ENCODE measurements at regions not wholly inside any gene's neighbourhood (a gene's known extent, or its start where the extent isn't known, plus 50 kb on each side); places are given as distances from the start of the nearest gene placed in this dataset.
A peak's percentile ranks its signal among the peaks of the same experiment; 100 is the strongest.

GRCh38 chr5:103498800-103499551, 63.6 kb downstream of the NUDT12 start:
- no peak for DNase-seq

DNA sequence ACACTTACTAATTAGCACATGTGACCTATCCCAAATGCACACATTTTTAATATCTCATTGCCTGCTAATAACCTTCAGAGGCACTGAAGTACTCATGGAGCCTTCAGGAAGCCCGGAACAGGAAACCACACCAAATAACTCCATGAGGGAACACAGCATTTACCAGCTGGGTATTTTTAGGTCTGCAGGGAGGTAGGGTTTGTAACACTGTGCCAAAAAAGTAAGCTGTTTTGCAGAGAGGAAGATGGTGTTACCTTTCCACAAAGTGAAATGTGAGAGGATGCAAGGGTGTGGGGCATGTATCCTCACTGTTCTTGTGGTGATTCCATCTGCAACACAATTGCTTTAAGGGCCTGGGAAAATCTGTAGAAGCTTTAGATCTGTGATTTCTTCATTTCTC, 64.4 kb downstream of the NUDT12 start:
- no peak for DNase-seq

DNA sequence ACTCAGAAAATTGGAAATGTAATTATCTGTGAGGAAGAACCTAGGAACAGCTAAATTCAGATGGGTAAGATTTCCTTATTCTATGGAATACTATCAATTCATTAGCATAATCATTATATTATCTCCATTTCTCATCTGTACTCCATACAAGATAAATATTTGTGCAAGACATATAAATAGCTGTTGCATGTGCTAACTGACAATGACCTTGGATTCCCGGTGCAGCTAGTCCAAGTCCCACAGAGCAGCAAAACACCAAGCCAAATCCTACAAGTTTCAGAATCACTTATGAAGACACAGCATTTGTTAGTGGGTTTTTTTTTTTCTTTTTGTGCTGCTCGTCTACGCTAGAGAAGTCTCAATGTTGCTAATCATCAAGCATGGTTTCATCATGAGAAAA, 64.8 kb downstream of the NUDT12 start:
- DNase-seq, result no peak

- DNase-seq, result no peak
These were observed 72.4 kb downstream of the NUDT12 start for GRCh38 chr5:103490030-103490739.

GRCh38 chr5:103489307-103489706, 73.3 kb downstream of the NUDT12 start:
- DNase-seq, result no peak

GRCh38 chr5:103487822-103488493, 74.6 kb downstream of the NUDT12 start:
- no peak for DNase-seq

- DNase-seq, result peak; percentile 63
These were observed 75.4 kb downstream of the NUDT12 start for GRCh38 chr5:103487218-103487617.

GRCh38 chr5:103486739-103487138, 75.8 kb downstream of the NUDT12 start:
- DNase-seq, result no peak

DNA sequence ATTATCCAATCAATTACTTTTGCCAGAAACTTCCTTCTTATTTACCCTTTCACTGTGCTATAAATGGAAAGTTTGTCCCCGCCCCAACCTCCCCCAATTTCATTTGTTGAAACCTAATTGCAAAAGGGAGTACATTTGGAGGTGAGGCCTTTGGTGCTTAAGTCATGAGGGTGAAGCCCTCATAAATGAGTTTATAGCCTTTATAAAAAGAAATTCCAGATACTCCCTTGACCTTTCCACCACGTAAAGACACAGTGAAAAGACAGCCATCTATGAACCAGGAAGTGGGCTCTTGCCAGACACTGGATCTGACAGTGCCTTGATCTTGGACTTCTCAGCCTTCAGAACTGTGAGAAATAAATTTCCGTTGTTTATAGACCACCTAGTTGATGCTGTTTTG, 82.3 kb downstream of the NUDT12 start:
- DNase-seq, result no peak

DNA sequence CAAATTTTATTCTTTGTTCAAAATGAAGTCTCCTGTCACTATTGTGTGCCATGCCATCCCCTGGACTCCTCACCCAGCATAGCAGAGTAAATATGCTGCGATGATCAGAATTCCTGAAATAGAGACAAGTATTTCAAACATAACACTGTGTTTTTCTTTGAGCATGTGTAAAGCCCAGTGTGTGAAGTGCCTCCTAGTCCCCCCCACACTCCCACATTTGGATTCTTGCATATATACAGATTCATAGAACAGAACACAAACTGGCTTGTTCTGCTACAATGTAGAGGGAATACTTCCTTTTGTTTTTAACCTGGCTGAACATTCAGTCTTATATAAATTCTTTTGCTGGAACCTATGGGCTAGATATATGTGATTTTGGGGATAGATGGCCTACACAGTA, 84.9 kb downstream of the NUDT12 start:
- DNase-seq, result no peak

GRCh38 chr5:103476811-103477210, 85.8 kb downstream of the NUDT12 start:
- no peak for DNase-seq

GRCh38 chr5:103475629-103476240, 86.9 kb downstream of the NUDT12 start:
- no peak for DNase-seq

DNA sequence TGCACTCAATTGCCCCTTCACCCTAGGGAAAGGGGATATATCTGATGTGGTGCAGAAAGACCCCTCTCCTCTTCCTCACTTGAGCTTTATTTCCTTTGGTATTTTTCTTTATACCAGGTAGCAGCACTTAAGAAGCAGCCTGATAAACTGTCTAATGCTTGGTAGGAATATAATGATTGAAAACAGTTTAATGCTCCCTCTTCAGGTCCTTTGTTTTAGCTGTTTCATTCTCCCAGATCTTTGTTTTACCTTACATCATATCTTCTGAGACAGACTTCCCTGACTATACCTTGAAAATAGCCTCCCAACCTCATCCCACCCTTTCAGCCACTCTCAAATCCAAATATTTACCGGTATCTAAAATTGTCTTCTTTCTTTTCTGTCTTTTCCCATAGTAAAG, 87.9 kb downstream of the NUDT12 start:
- no peak for DNase-seq

GRCh38 chr5:103473725-103474124, 88.9 kb downstream of the NUDT12 start:
- DNase-seq, result no peak

- DNase-seq, result no peak
These were observed 89.8 kb downstream of the NUDT12 start for GRCh38 chr5:103472830-103473229.

- no peak for DNase-seq
These were observed 90.3 kb downstream of the NUDT12 start for GRCh38 chr5:103472265-103472664.

- DNase-seq, result no peak
These were observed 93.1 kb downstream of the NUDT12 start for GRCh38 chr5:103469288-103470040.

GRCh38 chr5:103467831-103468230, 94.8 kb downstream of the NUDT12 start:
- no peak for DNase-seq

- DNase-seq, result no peak
These were observed 96.1 kb downstream of the NUDT12 start for GRCh38 chr5:103466495-103466894.

GRCh38 chr5:103465891-103466290, 96.7 kb downstream of the NUDT12 start:
- DNase-seq, result no peak

- DNase-seq, result no peak
These were observed 97.6 kb downstream of the NUDT12 start for GRCh38 chr5:103464835-103465484.
